BLaER1 treated with 17β-estradiol and CSF1 and Interleukin-3, amounts not matched to agents 10 nM and 100 nM (cell line): ENCODE measurements at regions not wholly inside any gene's neighbourhood (a gene's known extent, or its start where the extent isn't known, plus 50 kb on each side); places are given as distances from the start of the nearest gene placed in this dataset.

Source experiments
- H3K27ac ChIP-seq, 11 experiments: shearing (Covaris generic); formaldehyde crosslinking; 2 replicates each; pipeline ENCODE4 v1.8.1; 2022
- H3K27me3 ChIP-seq, 11 experiments: shearing (Covaris generic); formaldehyde crosslinking; 2 replicates each; pipeline ENCODE4 v1.8.1; 2022
- H3K36me3 ChIP-seq, 11 experiments: shearing (Covaris generic); formaldehyde crosslinking; 2 replicates each; pipeline ENCODE4 v1.8.1; 2022
- H3K4me1 ChIP-seq, 10 experiments: shearing (Covaris generic); formaldehyde crosslinking; 2 replicates each; pipeline ENCODE4 v1.8.1; 2022
- H3K4me2 ChIP-seq, 11 experiments: shearing (Covaris generic); formaldehyde crosslinking; 2 replicates each; pipeline ENCODE4 v1.8.1; 2022
- H3K4me3 ChIP-seq, 10 experiments: shearing (Covaris generic); formaldehyde crosslinking; 2 replicates each; pipeline ENCODE4 v1.8.1; 2022
- H3K9ac ChIP-seq, 11 experiments: shearing (Covaris generic); formaldehyde crosslinking; 2 replicates each; pipeline ENCODE4 v1.8.1; 2022
- H3K9me3 ChIP-seq, 11 experiments: shearing (Covaris generic); formaldehyde crosslinking; replicated peaks in 1 of 11; 2 replicates each; pipeline ENCODE4 v1.8.1; 2022
- H4K20me1 ChIP-seq, 11 experiments: shearing (Covaris generic); formaldehyde crosslinking; 2 replicates each; pipeline ENCODE4 v1.8.1; 2022
- Cebpa-rat ChIP-seq, 11 experiments: shearing (Covaris generic); IDR thresholded peaks; 2 replicates each; pipeline ENCODE4 v1.8.1; 2022

DNA sequence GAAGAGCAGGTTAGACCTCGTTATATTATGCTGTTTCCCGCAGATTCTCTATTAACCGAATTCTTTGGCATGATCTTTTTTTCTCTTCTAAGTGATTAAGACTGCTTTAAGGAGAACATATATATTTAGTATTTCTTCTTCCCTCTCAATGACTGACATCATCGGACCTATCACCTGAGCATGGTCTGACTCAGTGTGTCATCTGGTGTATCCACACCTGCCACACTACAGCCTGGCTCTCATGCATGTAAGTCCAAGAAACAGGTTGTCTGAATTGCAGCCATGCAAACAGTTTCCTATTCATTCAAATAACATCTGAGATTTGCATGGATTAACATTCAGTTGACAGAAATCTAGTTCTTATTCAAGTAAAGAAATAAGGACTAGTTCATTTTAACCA lies 55.1 kb upstream of the CWC22 start:
- no peak overlapping the region for H3K4me2 ChIP-seq
- TF ChIP-seq Cebpa-rat (IDR thresholded peaks at IDR 0.05) = no peak
- no peak overlapping the region for H3K27ac ChIP-seq
- H3K9ac ChIP-seq = no peak overlapping the region
- no peak overlapping the region for H3K4me3 ChIP-seq
- H3K36me3 ChIP-seq = no peaks in the 10 kb centered on the region
- no peaks in the 10 kb centered on the region for H4K20me1 ChIP-seq
- H3K27me3 ChIP-seq = no peaks in the 10 kb centered on the region
- no peaks in the 10 kb centered on the region for H3K9me3 ChIP-seq
- H3K4me1 ChIP-seq = peaks cover 0 to 2% (median 0%) of the 10 kb centered on the region in 10 experiments; a peak in 2 of 20 replicates

- no peaks in the 10 kb centered on the region for H3K36me3 ChIP-seq
- H3K27ac ChIP-seq = no peak overlapping the region
- peaks cover 0 to 7% (median 0%) of the 10 kb centered on the region in 10 experiments; a peak in 3 of 20 replicates for H3K4me1 ChIP-seq
- H3K4me2 ChIP-seq = no peak overlapping the region
- no peaks in the 10 kb centered on the region for H3K27me3 ChIP-seq
- no peaks in the 10 kb centered on the region for H3K9me3 ChIP-seq
- H3K4me3 ChIP-seq = no peak overlapping the region
- H3K9ac ChIP-seq = no peak overlapping the region
- no peaks in the 10 kb centered on the region for H4K20me1 ChIP-seq
- TF ChIP-seq Cebpa-rat (IDR thresholded peaks at IDR 0.05) = no peak
Observed at GRCh38 chr2:180061546-180061945, 54.4 kb upstream of the CWC22 start.

DNA sequence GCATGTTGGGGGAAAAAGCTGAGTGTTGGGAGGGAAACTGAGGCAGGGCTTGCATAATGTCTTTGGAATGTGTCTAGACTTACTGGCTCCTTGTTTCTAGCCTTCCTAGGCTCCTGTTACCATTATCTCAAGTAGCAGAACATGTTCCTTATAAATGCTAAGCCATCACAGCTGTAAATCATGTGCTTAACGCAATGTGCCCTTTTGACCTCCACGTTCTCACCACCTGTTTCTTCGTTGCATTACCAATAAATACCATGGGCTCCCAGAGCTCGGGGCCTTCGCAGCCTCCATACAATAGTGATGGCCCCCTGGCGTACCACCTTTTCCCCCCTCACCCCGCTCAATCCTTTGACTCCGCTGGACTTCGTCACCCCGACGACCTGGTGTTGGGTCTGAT lies 54.0 kb upstream of the CWC22 start:
- Histone ChIP-seq H3K36me3 (no peaks in the 10 kb centered on the region), H3K4me3 (no peak overlapping the region), H3K4me1 (peaks cover 0 to 7% (median 0%) of the 10 kb centered on the region in 10 experiments; a peak in 3 of 20 replicates), H3K27ac (no peak overlapping the region), H4K20me1 (no peaks in the 10 kb centered on the region), H3K4me2 (no peak overlapping the region), H3K9me3 (no peaks in the 10 kb centered on the region), H3K27me3 (no peaks in the 10 kb centered on the region), H3K9ac (no peak overlapping the region)
- TF ChIP-seq Cebpa-rat (IDR thresholded peaks at IDR 0.05) = no peak

DNA sequence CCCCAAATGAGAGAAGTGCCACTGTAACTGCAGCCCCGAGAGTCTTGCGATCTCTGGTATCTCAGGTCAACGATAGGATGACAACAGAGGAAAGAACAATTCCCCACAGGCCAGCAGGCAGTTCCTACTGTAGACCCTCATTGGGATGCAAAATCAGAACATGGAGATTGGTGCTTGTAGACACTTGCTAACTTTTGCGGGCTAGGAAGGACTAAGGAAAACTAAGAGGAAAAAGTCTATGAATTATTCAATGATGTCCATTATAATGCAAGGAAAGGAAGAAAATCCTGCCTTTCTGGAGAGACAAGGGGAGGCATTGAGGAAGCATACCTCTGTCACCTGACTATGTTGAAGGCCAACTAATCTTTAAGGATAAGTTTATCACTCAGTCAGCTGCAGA lies 51.9 kb upstream of the CWC22 start:
- H4K20me1 ChIP-seq = no peaks in the 10 kb centered on the region
- H3K36me3 ChIP-seq = no peaks in the 10 kb centered on the region
- H3K4me2 ChIP-seq = no peak overlapping the region
- H3K27ac ChIP-seq = no peak overlapping the region
- peaks cover 0 to 7% (median 0%) of the 10 kb centered on the region in 10 experiments; a peak in 3 of 20 replicates for H3K4me1 ChIP-seq
- no peak for TF ChIP-seq Cebpa-rat (IDR thresholded peaks at IDR 0.05)
- H3K4me3 ChIP-seq = no peak overlapping the region
- H3K27me3 ChIP-seq = no peaks in the 10 kb centered on the region
- H3K9ac ChIP-seq = no peak overlapping the region
- H3K9me3 ChIP-seq = no peaks in the 10 kb centered on the region

DNA sequence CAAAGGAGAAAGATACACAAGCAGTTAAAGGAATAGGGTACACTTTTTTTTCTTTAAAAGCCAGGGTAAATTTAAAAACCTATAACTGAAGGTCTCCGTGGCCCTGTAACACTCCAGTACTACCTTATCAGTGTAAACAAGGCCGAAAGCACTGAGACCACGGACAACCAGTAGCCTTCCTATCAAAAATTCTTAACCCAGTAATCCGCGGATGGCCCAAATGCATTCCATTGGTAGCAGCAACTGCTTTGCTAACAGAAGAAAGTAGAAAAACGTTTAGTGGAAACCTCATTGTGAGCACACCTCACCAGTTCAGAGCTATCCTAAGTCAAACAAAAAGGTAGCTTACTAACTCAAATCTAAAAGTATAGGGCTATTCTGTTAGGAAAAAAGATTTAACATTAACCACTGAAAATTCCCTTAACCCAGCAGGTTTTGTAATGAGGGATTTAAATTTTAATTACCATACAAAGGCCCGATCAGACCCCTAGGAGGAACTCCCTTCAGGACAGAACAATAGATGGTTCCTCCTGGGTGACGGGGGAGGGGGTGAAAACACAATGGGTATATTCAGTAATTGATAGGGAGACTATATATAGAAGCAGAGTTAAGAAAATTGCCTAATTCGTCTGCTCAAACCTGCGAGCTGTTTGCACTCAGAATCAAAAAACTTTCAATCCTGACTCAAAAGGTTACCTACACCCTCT lies 50.8 kb upstream of the CWC22 start:
- Histone ChIP-seq H3K4me1 (peaks cover 0 to 7% (median 0%) of the 10 kb centered on the region in 10 experiments; a peak in 3 of 20 replicates), H3K4me3 (no peak overlapping the region), H3K27me3 (no peaks in the 10 kb centered on the region), H3K9me3 (no peaks in the 10 kb centered on the region), H3K36me3 (no peaks in the 10 kb centered on the region), H3K4me2 (no peak overlapping the region), H4K20me1 (no peaks in the 10 kb centered on the region), H3K27ac (no peak overlapping the region), H3K9ac (no peak overlapping the region)
- no peak for TF ChIP-seq Cebpa-rat (IDR thresholded peaks at IDR 0.05)
